Stomach (tissue), 4 donors: ENCODE measurements at regions not wholly inside any gene's neighbourhood (a gene's known extent, or its start where the extent isn't known, plus 50 kb on each side); places are given as distances from the start of the nearest gene placed in this dataset.

Source experiments
- EP300 ChIP-seq: sonication (generic); formaldehyde crosslinking; IDR thresholded peaks from one replicate; pipeline ENCODE4 v1.6.1; 2017; ENCODE audit warnings: antibody characterized with exemption
- POLR2A ChIP-seq, 4 donors: fragments of 450-650 bp; IDR thresholded peaks; one replicate each; pipeline ENCODE4 v1.6.1; 2016; ENCODE audit warnings: antibody characterized with exemption in 4 of 4, control low read depth in 2 of 4, mild to moderate bottlenecking in 1 of 4, moderate library complexity in 1 of 4
- POLR2AphosphoS5 ChIP-seq, 3 donors: sonication (generic); formaldehyde crosslinking; IDR thresholded peaks; one replicate each; pipeline ENCODE4 v1.6.1; 2016; ENCODE audit warnings: antibody characterized with exemption in 3 of 3
- TF ChIP-seq, protein P1 (sequence below), 7 experiments: fragments of 450-650 bp in 4 of 7; fragments of 200-600 bp in 3 of 7; sonication (generic) in 3 of 7; IDR thresholded peaks; one replicate each; pipeline ENCODE4 v1.5.1; 2016 to 2019; ENCODE audit warnings: antibody characterized with exemption in 7 of 7, control low read depth in 2 of 7, mild to moderate bottlenecking in 1 of 7

DNA sequence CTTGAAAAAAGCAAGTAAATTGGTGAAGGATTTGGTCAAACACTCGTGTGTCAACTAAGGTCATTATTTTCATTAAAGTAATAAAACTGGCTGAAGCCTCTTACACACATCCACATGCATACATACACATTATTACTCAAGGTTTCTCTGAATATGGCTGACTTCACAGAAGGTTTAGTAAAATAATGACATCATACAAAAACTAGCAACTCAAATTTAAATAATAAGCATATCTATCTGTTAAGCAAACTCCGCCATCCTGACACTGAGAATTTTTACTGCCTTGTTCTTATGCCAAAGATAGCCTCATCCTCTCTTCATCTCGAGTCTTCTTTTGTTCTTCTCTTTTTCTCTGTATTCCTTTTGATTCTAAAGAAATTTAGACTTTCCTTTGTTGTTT, 739.1 kb downstream of the GBE1 start:
- TF ChIP-seq, protein P1, sequence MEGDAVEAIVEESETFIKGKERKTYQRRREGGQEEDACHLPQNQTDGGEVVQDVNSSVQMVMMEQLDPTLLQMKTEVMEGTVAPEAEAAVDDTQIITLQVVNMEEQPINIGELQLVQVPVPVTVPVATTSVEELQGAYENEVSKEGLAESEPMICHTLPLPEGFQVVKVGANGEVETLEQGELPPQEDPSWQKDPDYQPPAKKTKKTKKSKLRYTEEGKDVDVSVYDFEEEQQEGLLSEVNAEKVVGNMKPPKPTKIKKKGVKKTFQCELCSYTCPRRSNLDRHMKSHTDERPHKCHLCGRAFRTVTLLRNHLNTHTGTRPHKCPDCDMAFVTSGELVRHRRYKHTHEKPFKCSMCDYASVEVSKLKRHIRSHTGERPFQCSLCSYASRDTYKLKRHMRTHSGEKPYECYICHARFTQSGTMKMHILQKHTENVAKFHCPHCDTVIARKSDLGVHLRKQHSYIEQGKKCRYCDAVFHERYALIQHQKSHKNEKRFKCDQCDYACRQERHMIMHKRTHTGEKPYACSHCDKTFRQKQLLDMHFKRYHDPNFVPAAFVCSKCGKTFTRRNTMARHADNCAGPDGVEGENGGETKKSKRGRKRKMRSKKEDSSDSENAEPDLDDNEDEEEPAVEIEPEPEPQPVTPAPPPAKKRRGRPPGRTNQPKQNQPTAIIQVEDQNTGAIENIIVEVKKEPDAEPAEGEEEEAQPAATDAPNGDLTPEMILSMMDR (IDR thresholded peaks at IDR 0.05) = no peak
- no peak for TF ChIP-seq EP300
- no peak for TF ChIP-seq POLR2A (IDR thresholded peaks at IDR 0.05)
- no peak for TF ChIP-seq POLR2AphosphoS5 (IDR thresholded peaks at IDR 0.05)
